Right lobe of liver (tissue), 6 donors: ENCODE measurements at regions not wholly inside any gene's neighbourhood (a gene's known extent, or its start where the extent isn't known, plus 50 kb on each side); places are given as distances from the start of the nearest gene placed in this dataset.

ENCODE experiments used
- ATAC-seq, 4 donors: fragments of 200-7000 bp; cut with Tn5 transposase; one replicate each; pipeline ENCODE4 v1.9.1; 2020; ENCODE audit warnings: mild to moderate bottlenecking in 4 of 4, moderate library complexity in 4 of 4
- DNase-seq, 3 donors: peaks; one replicate each; pipeline ENCODE4 v3.0.0-alpha.2; 2020
- H3K27ac ChIP-seq, 3 donors: fragments of 200-600 bp; one replicate each; pipeline ENCODE4 v1.8.0; 2022
- H3K27me3 ChIP-seq, 2 donors: fragments of 200-600 bp; one replicate each; pipeline ENCODE4 v1.8.0; 2022
- H3K36me3 ChIP-seq, 4 donors: fragments of 200-600 bp; sonication (generic) in 1 of 4; one replicate each; pipeline versions ENCODE4 v1.5.1 to v1.8.0; 2017 to 2022; ENCODE audit warnings: control low read depth in 1 of 4
- H3K4me1 ChIP-seq, 4 donors: fragments of 200-600 bp; sonication (generic) in 1 of 4; one replicate each; pipeline versions ENCODE4 v1.5.1 to v1.8.0; 2017 to 2022; ENCODE audit warnings: control low read depth in 1 of 4
- H3K4me3 ChIP-seq, 3 donors: fragments of 200-600 bp; one replicate each; pipeline ENCODE4 v1.8.0; 2022
- H3K9me3 ChIP-seq, 4 donors: fragments of 200-600 bp; sonication (generic) in 1 of 4; one replicate each; pipeline versions ENCODE4 v1.5.1 to v1.8.0; 2017 to 2022; ENCODE audit warnings: control low read depth in 1 of 4
- POLR2A ChIP-seq: fragments of 450-650 bp; IDR thresholded peaks from one replicate; pipeline ENCODE4 v1.6.1; 2017; ENCODE audit warnings: antibody characterized with exemption, mild to moderate bottlenecking
- WGBS: methylation state at CpG from one replicate; pipeline ENCODE4 v1.1.6; 2018; ENCODE audit warnings: low coverage, low lambda C conversion rate; ENCODE audit not compliant: insufficient coverage; ENCODE audit errors: missing lambda C conversion rate; 5-methylcytosine and 5-hydroxymethylcytosine counted together
- intact Hi-C, 2 donors: fragments of 100-400 bp; cut with DNase I; formaldehyde crosslinking; loops; one replicate each; pipeline versions ENCODE4 v1.11.2 to v1.14.1; 2022
- TF ChIP-seq, protein P1 (sequence below), 4 donors: fragments of 200-600 bp in 3 of 4; fragments of 450-650 bp in 1 of 4; IDR thresholded peaks; one replicate each; pipeline versions ENCODE4 v1.5.1 to v1.8.0; 2016 to 2022; ENCODE audit warnings: antibody characterized with exemption in 4 of 4, mild to moderate bottlenecking in 2 of 4
- donor health status: DM: no; HTN: yes; CAD: no.
- donor health status: DM: no; HTN: no; CAD: no.
- donor health status: DM: no; HTN: no; CAD: no.
- donor health status: DM: no; HTN: yes; CAD: no.
- donor health status: DM: no; HTN: yes; CAD: no.

GRCh38 chr10:4191354-4191753, 406.3 kb upstream of the KLF6 start:
- no peak for DNase-seq
- WGBS: 67% methylated on average over 8 of the region's 8 CpGs
- ATAC-seq: no peak
- H3K4me1 ChIP-seq: no peaks in the 10 kb centered on the region
- TF ChIP-seq, protein P1, sequence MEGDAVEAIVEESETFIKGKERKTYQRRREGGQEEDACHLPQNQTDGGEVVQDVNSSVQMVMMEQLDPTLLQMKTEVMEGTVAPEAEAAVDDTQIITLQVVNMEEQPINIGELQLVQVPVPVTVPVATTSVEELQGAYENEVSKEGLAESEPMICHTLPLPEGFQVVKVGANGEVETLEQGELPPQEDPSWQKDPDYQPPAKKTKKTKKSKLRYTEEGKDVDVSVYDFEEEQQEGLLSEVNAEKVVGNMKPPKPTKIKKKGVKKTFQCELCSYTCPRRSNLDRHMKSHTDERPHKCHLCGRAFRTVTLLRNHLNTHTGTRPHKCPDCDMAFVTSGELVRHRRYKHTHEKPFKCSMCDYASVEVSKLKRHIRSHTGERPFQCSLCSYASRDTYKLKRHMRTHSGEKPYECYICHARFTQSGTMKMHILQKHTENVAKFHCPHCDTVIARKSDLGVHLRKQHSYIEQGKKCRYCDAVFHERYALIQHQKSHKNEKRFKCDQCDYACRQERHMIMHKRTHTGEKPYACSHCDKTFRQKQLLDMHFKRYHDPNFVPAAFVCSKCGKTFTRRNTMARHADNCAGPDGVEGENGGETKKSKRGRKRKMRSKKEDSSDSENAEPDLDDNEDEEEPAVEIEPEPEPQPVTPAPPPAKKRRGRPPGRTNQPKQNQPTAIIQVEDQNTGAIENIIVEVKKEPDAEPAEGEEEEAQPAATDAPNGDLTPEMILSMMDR (IDR thresholded peaks at IDR 0.05): no peak
- no peak for TF ChIP-seq POLR2A
- no peak overlapping the region for H3K4me3 ChIP-seq
- intact Hi-C loops: no loop called here
- H3K27me3 ChIP-seq: no peaks in the 10 kb centered on the region
- H3K36me3 ChIP-seq: no peaks in the 10 kb centered on the region
- H3K9me3 ChIP-seq: no peaks in the 10 kb centered on the region
- no peak overlapping the region for H3K27ac ChIP-seq

DNA sequence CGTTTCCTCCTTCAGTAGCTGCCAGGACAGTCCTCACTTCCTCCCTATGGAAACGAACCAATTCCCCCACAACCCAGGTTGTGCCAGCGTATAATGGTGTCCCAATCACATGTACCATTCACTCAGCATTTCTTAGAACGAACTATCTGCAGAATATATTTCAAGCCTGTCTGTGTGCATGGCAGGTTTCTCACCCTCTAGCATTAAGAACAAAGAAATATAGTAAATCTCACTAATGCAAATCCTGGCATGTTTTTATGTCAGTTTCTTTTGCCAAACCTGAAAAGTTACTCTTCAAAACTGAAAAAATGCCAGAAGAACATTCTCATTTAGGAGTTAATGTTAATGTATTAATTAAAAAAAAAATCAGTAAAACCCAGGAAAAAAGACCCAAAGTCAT, 405.9 kb upstream of the KLF6 start:
- no peaks in the 10 kb centered on the region for H3K4me1 ChIP-seq
- 40% methylated on average over 1 of the region's 4 CpGs for WGBS
- intact Hi-C loops: no loop called here
- H3K9me3 ChIP-seq: no peaks in the 10 kb centered on the region
- no peak overlapping the region for H3K4me3 ChIP-seq
- no peak overlapping the region for H3K27ac ChIP-seq
- H3K36me3 ChIP-seq: no peaks in the 10 kb centered on the region
- TF ChIP-seq, protein P1 (IDR thresholded peaks at IDR 0.05): no peak
- TF ChIP-seq POLR2A: no peak
- H3K27me3 ChIP-seq: no peaks in the 10 kb centered on the region
- ATAC-seq: no peak
- DNase-seq: no peak

GRCh38 chr10:4189281-4189680, 404.3 kb upstream of the KLF6 start:
- no peaks in the 10 kb centered on the region for H3K27me3 ChIP-seq
- no peaks in the 10 kb centered on the region for H3K9me3 ChIP-seq
- no peak for TF ChIP-seq POLR2A
- TF ChIP-seq, protein P1 (IDR thresholded peaks at IDR 0.05): no peak
- DNase-seq (no peak), ATAC-seq (no peak)
- WGBS: 70% methylated on average over 5 of the region's 5 CpGs
- no peaks in the 10 kb centered on the region for H3K4me1 ChIP-seq
- no peak overlapping the region for H3K27ac ChIP-seq
- intact Hi-C loops: no loop called here
- H3K4me3 ChIP-seq: no peak overlapping the region
- no peaks in the 10 kb centered on the region for H3K36me3 ChIP-seq

DNA sequence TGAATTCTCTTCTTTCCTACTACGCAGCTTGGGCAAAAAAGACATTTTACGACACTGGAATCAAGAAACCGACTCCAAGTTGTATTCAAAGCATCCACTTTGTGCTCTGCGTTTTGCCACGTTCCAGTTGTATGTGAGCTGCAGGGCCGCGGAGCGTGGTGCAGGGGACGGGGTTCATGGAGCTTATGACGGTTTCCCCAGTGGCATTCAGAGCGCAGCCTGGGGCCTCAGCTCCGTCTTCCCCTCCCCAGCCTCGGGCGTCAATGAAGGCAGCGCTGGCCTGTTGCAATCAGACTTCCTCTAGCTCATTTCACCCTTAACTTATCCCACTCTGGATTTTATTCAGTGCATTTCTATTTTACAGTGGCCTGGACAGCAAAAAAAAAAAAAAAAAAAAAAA, 403.4 kb upstream of the KLF6 start:
- no peaks in the 10 kb centered on the region for H3K9me3 ChIP-seq
- ATAC-seq: no peak
- no peaks in the 10 kb centered on the region for H3K36me3 ChIP-seq
- H3K27me3 ChIP-seq: no peaks in the 10 kb centered on the region
- TF ChIP-seq, protein P1 (IDR thresholded peaks at IDR 0.05): no peak
- no peak for TF ChIP-seq POLR2A
- H3K4me1 ChIP-seq: no peaks in the 10 kb centered on the region
- no peak for DNase-seq
- H3K27ac ChIP-seq: no peak overlapping the region
- H3K4me3 ChIP-seq: no peak overlapping the region
- intact Hi-C loops: no loop called here
- 78% methylated on average over 15 of the region's 15 CpGs for WGBS
